ENCODE measurements at regions not wholly inside any gene's neighbourhood (a gene's known extent, or its start where the extent isn't known, plus 50 kb on each side); places are given as distances from the start of the nearest gene placed in this dataset.
A peak's percentile ranks its signal among the peaks of the same experiment; 100 is the strongest.

DNA sequence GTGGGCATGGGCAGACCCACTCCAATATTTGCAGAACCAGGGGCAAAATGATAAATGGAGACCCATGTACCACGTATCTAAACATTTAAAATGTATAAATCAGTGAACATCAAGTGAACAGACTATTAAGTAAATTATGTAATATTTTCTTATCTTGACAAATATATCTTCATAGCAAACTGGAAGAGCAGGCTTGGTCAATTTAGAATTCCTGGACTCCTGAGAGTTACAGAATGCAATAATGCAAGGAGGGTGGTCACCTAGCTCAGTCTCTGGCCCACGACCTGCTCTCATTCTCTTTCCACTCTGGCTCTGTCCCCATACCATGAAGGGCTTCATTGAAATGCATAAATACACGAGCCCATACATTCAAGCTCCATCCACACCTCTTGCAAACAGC lies 398.0 kb downstream of the ENC1 start:
- Histone ChIP-seq H3K27ac (ENCODE audit: low read length) (peak overlapping the region; percentile 97), H3K79me2 (ENCODE audit: low read length) (no peaks in the 10 kb centered on the region), H3K4me2 (ENCODE audit: low read length) (peak overlapping the region; percentile 72), H4K20me1 (ENCODE audit: low read length) (no peaks in the 10 kb centered on the region), H3K9me3 (ENCODE audit: low read length) (no peaks in the 10 kb centered on the region), H3K4me3 (ENCODE audit: low read length) (peak overlapping the region; percentile 40), H3F3A (ENCODE audit: low read length, unreplicated experiment) (peaks cover 7% of the 10 kb centered on the region), H3K9me2 (replicated peaks; ENCODE audit: low read length) (no peaks in the 10 kb centered on the region), H3K36me3 (ENCODE audit: low read depth, low read length) (no peaks in the 10 kb centered on the region), H3K27me3 (ENCODE audit: low read length) (no peaks in the 10 kb centered on the region), H3K9ac (ENCODE audit: low read length) (peak overlapping the region; percentile 61), H3K4me1 (ENCODE audit: insufficient read depth, low read length) (peaks cover 48% of the 10 kb centered on the region), H2AFZ (ENCODE audit: low read length) (no peak overlapping the region)
- intact Hi-C loops (cut with micrococcal nuclease), result loop anchor here (2.0 to 10.0 kb wide), 5 partner anchors 78 to 300 kb away; no protein-coding TSS in a partner anchor
- DNase-seq (peak; percentile 46), ATAC-seq (no peak)
- BruUV-seq (replicated peaks), result no TSS peak
- CTCF ChIA-PET, result no interaction called here
- POLR2A ChIA-PET (ENCODE audit: unreplicated experiment), result no interaction called here
- TF ChIP-seq, protein P1, sequence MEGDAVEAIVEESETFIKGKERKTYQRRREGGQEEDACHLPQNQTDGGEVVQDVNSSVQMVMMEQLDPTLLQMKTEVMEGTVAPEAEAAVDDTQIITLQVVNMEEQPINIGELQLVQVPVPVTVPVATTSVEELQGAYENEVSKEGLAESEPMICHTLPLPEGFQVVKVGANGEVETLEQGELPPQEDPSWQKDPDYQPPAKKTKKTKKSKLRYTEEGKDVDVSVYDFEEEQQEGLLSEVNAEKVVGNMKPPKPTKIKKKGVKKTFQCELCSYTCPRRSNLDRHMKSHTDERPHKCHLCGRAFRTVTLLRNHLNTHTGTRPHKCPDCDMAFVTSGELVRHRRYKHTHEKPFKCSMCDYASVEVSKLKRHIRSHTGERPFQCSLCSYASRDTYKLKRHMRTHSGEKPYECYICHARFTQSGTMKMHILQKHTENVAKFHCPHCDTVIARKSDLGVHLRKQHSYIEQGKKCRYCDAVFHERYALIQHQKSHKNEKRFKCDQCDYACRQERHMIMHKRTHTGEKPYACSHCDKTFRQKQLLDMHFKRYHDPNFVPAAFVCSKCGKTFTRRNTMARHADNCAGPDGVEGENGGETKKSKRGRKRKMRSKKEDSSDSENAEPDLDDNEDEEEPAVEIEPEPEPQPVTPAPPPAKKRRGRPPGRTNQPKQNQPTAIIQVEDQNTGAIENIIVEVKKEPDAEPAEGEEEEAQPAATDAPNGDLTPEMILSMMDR (conservative IDR thresholded peaks at IDR 0.05; ENCODE audit: low read depth, low read length), result no peak
- no peak for TF ChIP-seq EZH2 (IDR thresholded peaks at IDR 0.05; ENCODE audit: low read length, unreplicated experiment)
- no peak for TF ChIP-seq EZH2phosphoT487 (IDR thresholded peaks at IDR 0.05; ENCODE audit: borderline replicate concordance, low read length)

DNA sequence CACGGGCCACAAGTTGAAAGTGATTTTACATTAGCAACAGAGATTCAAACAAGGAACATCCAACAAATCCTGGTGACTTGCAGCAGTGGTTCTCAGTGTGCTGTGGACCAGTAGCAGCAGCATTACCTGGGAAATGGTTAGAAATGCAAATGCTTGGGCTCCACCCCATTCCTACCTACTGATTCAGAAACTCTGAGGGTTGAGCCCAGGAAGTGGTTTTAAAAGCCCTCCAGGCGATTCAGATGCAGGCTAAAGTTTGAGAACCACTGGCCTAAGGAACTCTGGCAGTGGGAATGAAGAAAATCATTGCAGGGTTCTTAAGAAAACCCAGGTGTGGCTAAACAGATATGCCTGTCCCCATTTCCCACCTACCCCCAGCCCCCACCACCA lies 398.8 kb downstream of the ENC1 start:
- intact Hi-C loops (cut with micrococcal nuclease), result loop anchor here (2.0 to 10.0 kb wide), 5 partner anchors 77 to 301 kb away; no protein-coding TSS in a partner anchor
- ATAC-seq (peak; percentile 90), DNase-seq (peak; percentile 94)
- peaks cover 48% of the 10 kb centered on the region for H3K4me1 ChIP-seq (ENCODE audit: insufficient read depth, low read length)
- POLR2A ChIA-PET (ENCODE audit: unreplicated experiment), result no interaction called here
- H3K27me3 ChIP-seq (ENCODE audit: low read length), result no peaks in the 10 kb centered on the region
- H3K9me3 ChIP-seq (ENCODE audit: low read length), result no peaks in the 10 kb centered on the region
- H3K4me2 ChIP-seq (ENCODE audit: low read length), result peak overlapping the region; percentile 72
- H3F3A ChIP-seq (ENCODE audit: low read length, unreplicated experiment), result peaks cover 7% of the 10 kb centered on the region
- peak overlapping the region; percentile 97 for H3K27ac ChIP-seq (ENCODE audit: low read length)
- H3K9me2 ChIP-seq (replicated peaks; ENCODE audit: low read length), result no peaks in the 10 kb centered on the region
- no peak overlapping the region for H2AFZ ChIP-seq (ENCODE audit: low read length)
- H3K79me2 ChIP-seq (ENCODE audit: low read length), result no peaks in the 10 kb centered on the region
- peak overlapping the region; percentile 40; the same call in 1 of the 2 replicates for H3K4me3 ChIP-seq (ENCODE audit: low read length)
- no TSS peak for BruUV-seq (replicated peaks)
- TF ChIP-seq, protein P1 (conservative IDR thresholded peaks at IDR 0.05; ENCODE audit: low read depth, low read length), result no peak
- no peak for TF ChIP-seq EZH2 (IDR thresholded peaks at IDR 0.05; ENCODE audit: low read length, unreplicated experiment)
- TF ChIP-seq EZH2phosphoT487 (IDR thresholded peaks at IDR 0.05; ENCODE audit: borderline replicate concordance, low read length), result no peak
- H3K36me3 ChIP-seq (ENCODE audit: low read depth, low read length), result no peaks in the 10 kb centered on the region
- no peaks in the 10 kb centered on the region for H4K20me1 ChIP-seq (ENCODE audit: low read length)
- CTCF ChIA-PET, result no interaction called here
- peak overlapping the region; percentile 65 for H3K9ac ChIP-seq (ENCODE audit: low read length)
